ENCODE measurements at regions not wholly inside any gene's neighbourhood (a gene's known extent, or its start where the extent isn't known, plus 50 kb on each side); places are given as distances from the start of the nearest gene placed in this dataset.

- no peak for TF ChIP-seq CTCF (IDR thresholded peaks at IDR 0.05)
- H3K4me1 ChIP-seq, result peaks cover 67 to 80% of the 10 kb centered on the region in 2 donors
- intact Hi-C loops (cut with DNase I), result loop anchor here in 1 of 2 donors (5.0 to 10.0 kb wide), 2 partner anchors 62 to 189 kb away; no protein-coding TSS in a partner anchor
- no peaks in the 10 kb centered on the region for H3K9me3 ChIP-seq
- no peak overlapping the region for H3K4me3 ChIP-seq
- peak overlapping the region; percentile 84 to 91 for H3K27ac ChIP-seq
- DNase-seq, result no peak
- H3K36me3 ChIP-seq, result no peaks in the 10 kb centered on the region
- ATAC-seq, result peak; percentile 40
- no peaks in the 10 kb centered on the region for H3K27me3 ChIP-seq
These were observed 54.3 kb upstream of the TARBP1 start for GRCh38 chr1:234533034-234533891.

GRCh38 chr1:234532503-234532922 lies 53.5 kb upstream of the TARBP1 start:
- H3K4me1 ChIP-seq, result peaks cover 67 to 88% of the 10 kb centered on the region in 2 donors
- intact Hi-C loops (cut with DNase I), result loop anchor here in 1 of 2 donors (5.0 to 10.0 kb wide), 2 partner anchors 62 to 190 kb away; no protein-coding TSS in a partner anchor

GRCh38 chr1:234531151-234531635 lies 52.2 kb upstream of the TARBP1 start:
- Histone ChIP-seq H3K9me3 (no peaks in the 10 kb centered on the region), H3K27me3 (no peaks in the 10 kb centered on the region), H3K27ac (peak overlapping the region; percentile 84 to 91), H3K4me3 (no peak overlapping the region), H3K36me3 (no peaks in the 10 kb centered on the region), H3K4me1 (peaks cover 57 to 89% of the 10 kb centered on the region in 2 donors)
- intact Hi-C loops (cut with DNase I), result loop anchor here in 1 of 2 donors (5.0 to 10.0 kb wide), 2 partner anchors 64 to 191 kb away; no protein-coding TSS in a partner anchor
- ATAC-seq (no peak), DNase-seq (no peak)
- no peak for TF ChIP-seq CTCF (IDR thresholded peaks at IDR 0.05)

More at GRCh38 chr1:234532503-234532922, 53.5 kb upstream of the TARBP1 start:
- H3K9me3 ChIP-seq, result no peaks in the 10 kb centered on the region
- ATAC-seq (peak; percentile 48), DNase-seq (peak in 2 of 4 donors; percentile 60 to 63)
- no peaks in the 10 kb centered on the region for H3K36me3 ChIP-seq
- H3K4me3 ChIP-seq, result no peak overlapping the region
- H3K27me3 ChIP-seq, result no peaks in the 10 kb centered on the region
- peak overlapping the region; percentile 84 to 91 for H3K27ac ChIP-seq
- TF ChIP-seq CTCF (IDR thresholded peaks at IDR 0.05), result no peak

- Histone ChIP-seq H3K36me3 (no peaks in the 10 kb centered on the region), H3K4me3 (no peak overlapping the region), H3K9me3 (no peaks in the 10 kb centered on the region), H3K27ac (peak overlapping the region in 1 of 2 donors; percentile 91), H3K27me3 (no peaks in the 10 kb centered on the region), H3K4me1 (peaks cover 52 to 88% of the 10 kb centered on the region in 2 donors)
- no peak for TF ChIP-seq CTCF (IDR thresholded peaks at IDR 0.05)
- DNase-seq, result no peak
- intact Hi-C loops (cut with DNase I), result loop anchor here in 1 of 2 donors (5.0 to 10.0 kb wide), 2 partner anchors 64 to 192 kb away; no protein-coding TSS in a partner anchor
- ATAC-seq, result no peak
These were observed 51.7 kb upstream of the TARBP1 start for GRCh38 chr1:234530672-234531071.

- ATAC-seq (no peak), DNase-seq (no peak)
- no peaks in the 10 kb centered on the region for H3K36me3 ChIP-seq
- H3K27me3 ChIP-seq, result no peaks in the 10 kb centered on the region
- peak overlapping the region in 1 of 2 donors; percentile 13 for H3K27ac ChIP-seq
- intact Hi-C loops (cut with DNase I), result loop anchor here in 1 of 2 donors (5.0 to 10.0 kb wide), 2 partner anchors 65 to 192 kb away; no protein-coding TSS in a partner anchor
- H3K9me3 ChIP-seq, result no peaks in the 10 kb centered on the region
- TF ChIP-seq CTCF (IDR thresholded peaks at IDR 0.05), result no peak
- peaks cover 44 to 88% of the 10 kb centered on the region in 2 donors for H3K4me1 ChIP-seq
- no peak overlapping the region for H3K4me3 ChIP-seq
These were observed 50.9 kb upstream of the TARBP1 start for GRCh38 chr1:234529950-234530237.
